EH (cell line): ENCODE measurements at regions not wholly inside any gene's neighbourhood (a gene's known extent, or its start where the extent isn't known, plus 50 kb on each side); places are given as distances from the start of the nearest gene placed in this dataset.
A peak's percentile ranks its signal among the peaks of the same experiment; 100 is the strongest.
"Not testable (repeated sequence)": the region's sequence is repeated elsewhere in the genome, so short reads cannot be mapped to it uniquely, and the experiment has no call there.

Source experiments
- DNase-seq: peaks from one replicate; pipeline ENCODE4 v3.0.0-alpha.2; 2015; ENCODE audit warnings: low read depth

- DNase-seq: peak; percentile 46
Observed at GRCh38 chr4:126976850-126977632, 655.7 kb upstream of the INTU start.

- DNase-seq: no peak
Observed at GRCh38 chr4:126986005-126986404, 646.8 kb upstream of the INTU start.

GRCh38 chr4:126986828-126987227 is 645.9 kb upstream of the INTU start:
- DNase-seq: peak; percentile 73

GRCh38 chr4:126991965-126992364 is 640.8 kb upstream of the INTU start:
- DNase-seq: peak; percentile 70

GRCh38 chr4:126992910-126993309 is 639.8 kb upstream of the INTU start:
- peak; percentile 21 for DNase-seq

GRCh38 chr4:126993351-126993750 is 639.4 kb upstream of the INTU start:
- no peak for DNase-seq

GRCh38 chr4:126995235-126995634 is 637.5 kb upstream of the INTU start:
- no peak for DNase-seq

- peak; percentile 9 for DNase-seq
Observed at GRCh38 chr4:127000110-127000509, 632.6 kb upstream of the INTU start.

- DNase-seq: no peak
Observed at GRCh38 chr4:127000846-127001245, 631.9 kb upstream of the INTU start.

- DNase-seq: no peak
Observed at GRCh38 chr4:127001933-127002332, 630.8 kb upstream of the INTU start.

- no peak for DNase-seq
Observed at GRCh38 chr4:127006446-127006877, 626.3 kb upstream of the INTU start.

- DNase-seq: no peak
Observed at GRCh38 chr4:127007305-127007704, 625.5 kb upstream of the INTU start.

GRCh38 chr4:127012549-127012948 is 620.2 kb upstream of the INTU start:
- peak; percentile 59 for DNase-seq

GRCh38 chr4:127015667-127016117 is 617.1 kb upstream of the INTU start:
- no peak for DNase-seq

- no peak for DNase-seq
Observed at GRCh38 chr4:127018381-127018780, 614.4 kb upstream of the INTU start.

- DNase-seq: not testable (repeated sequence)
Observed at GRCh38 chr4:127020831-127021230, 611.9 kb upstream of the INTU start.

GRCh38 chr4:127036296-127036695 is 596.5 kb upstream of the INTU start:
- DNase-seq: no peak

GRCh38 chr4:127045861-127046260 is 586.9 kb upstream of the INTU start:
- no peak for DNase-seq

- peak; percentile 8 for DNase-seq
Observed at GRCh38 chr4:127047930-127048329, 584.8 kb upstream of the INTU start.

- peak; percentile 27 for DNase-seq
Observed at GRCh38 chr4:127048376-127049044, 584.2 kb upstream of the INTU start.

- DNase-seq: peak; percentile 24
Observed at GRCh38 chr4:127049526-127049925, 583.2 kb upstream of the INTU start.

GRCh38 chr4:127052742-127053141 is 580.0 kb upstream of the INTU start:
- no peak for DNase-seq

GRCh38 chr4:127055357-127055756 is 577.4 kb upstream of the INTU start:
- DNase-seq: peak; percentile 25
